Muscle layer of duodenum (tissue), 2 donors: ENCODE measurements at regions not wholly inside any gene's neighbourhood (a gene's known extent, or its start where the extent isn't known, plus 50 kb on each side); places are given as distances from the start of the nearest gene placed in this dataset.

Experiments used
- H3K27ac ChIP-seq: one replicate; pipeline ENCODE4 v1.7.0; 2013; ENCODE audit warnings: mild to moderate bottlenecking, low read length
- H3K27me3 ChIP-seq: one replicate; pipeline ENCODE4 v1.7.0; 2013; ENCODE audit warnings: low read depth, mild to moderate bottlenecking, control low read depth, low read length
- H3K36me3 ChIP-seq, 2 donors: one replicate each; pipeline ENCODE4 v1.7.0; 2013; ENCODE audit warnings: low read length in 2 of 2, control low read depth in 1 of 2, mild to moderate bottlenecking in 1 of 2; ENCODE audit not compliant: insufficient read depth in 2 of 2, control insufficient read depth in 1 of 2
- H3K4me1 ChIP-seq, 2 donors: one replicate each; pipeline ENCODE4 v1.7.0; 2013; ENCODE audit warnings: low read length in 2 of 2, mild to moderate bottlenecking in 2 of 2, control low read depth in 1 of 2, moderate library complexity in 1 of 2; ENCODE audit not compliant: insufficient read depth in 2 of 2, control insufficient read depth in 1 of 2
- H3K4me3 ChIP-seq, 2 donors: one replicate each; pipeline ENCODE4 v1.7.0; 2013; ENCODE audit warnings: low read length in 2 of 2, low read depth in 1 of 2, mild to moderate bottlenecking in 1 of 2
- H3K9me3 ChIP-seq, 2 donors: one replicate each; pipeline ENCODE4 v1.7.0; 2013; ENCODE audit warnings: low read length in 2 of 2, control low read depth in 1 of 2, mild to moderate bottlenecking in 1 of 2; ENCODE audit not compliant: control insufficient read depth in 1 of 2
- donor health status: healthy.

GRCh38 chr7:94054130-94054529 lies 50.0 kb upstream of the BET1 start:
- no peaks in the 10 kb centered on the region for H3K4me1 ChIP-seq
- no peak overlapping the region for H3K27ac ChIP-seq
- no peak overlapping the region for H3K4me3 ChIP-seq
- H3K36me3 ChIP-seq = no peaks in the 10 kb centered on the region
- H3K27me3 ChIP-seq = no peaks in the 10 kb centered on the region
- H3K9me3 ChIP-seq = no peaks in the 10 kb centered on the region

- H3K27ac ChIP-seq = no peak overlapping the region
Observed at GRCh38 chr7:94055963-94056362, 51.8 kb upstream of the BET1 start.

GRCh38 chr7:94056796-94057207 lies 52.6 kb upstream of the BET1 start:
- Histone ChIP-seq H3K9me3 (no peaks in the 10 kb centered on the region), H3K4me3 (no peak overlapping the region), H3K27ac (no peak overlapping the region), H3K36me3 (no peaks in the 10 kb centered on the region), H3K27me3 (no peaks in the 10 kb centered on the region), H3K4me1 (no peaks in the 10 kb centered on the region)

More at GRCh38 chr7:94055963-94056362, 51.8 kb upstream of the BET1 start:
- Histone ChIP-seq H3K9me3 (no peaks in the 10 kb centered on the region), H3K36me3 (no peaks in the 10 kb centered on the region), H3K27me3 (no peaks in the 10 kb centered on the region), H3K4me1 (no peaks in the 10 kb centered on the region), H3K4me3 (no peak overlapping the region)

- Histone ChIP-seq H3K27me3 (no peaks in the 10 kb centered on the region), H3K4me1 (no peaks in the 10 kb centered on the region), H3K36me3 (no peaks in the 10 kb centered on the region), H3K27ac (no peak overlapping the region), H3K9me3 (no peaks in the 10 kb centered on the region), H3K4me3 (no peak overlapping the region)
Observed at GRCh38 chr7:94057955-94058354, 53.8 kb upstream of the BET1 start.

GRCh38 chr7:94059746-94060145 lies 55.6 kb upstream of the BET1 start:
- H3K4me1 ChIP-seq = no peaks in the 10 kb centered on the region
- H3K36me3 ChIP-seq = no peaks in the 10 kb centered on the region
- H3K9me3 ChIP-seq = no peaks in the 10 kb centered on the region
- H3K27ac ChIP-seq = no peak overlapping the region
- H3K27me3 ChIP-seq = no peaks in the 10 kb centered on the region
- H3K4me3 ChIP-seq = no peak overlapping the region

GRCh38 chr7:94060752-94061151 lies 56.6 kb upstream of the BET1 start:
- Histone ChIP-seq H3K27ac (no peak overlapping the region), H3K4me3 (no peak overlapping the region), H3K36me3 (no peaks in the 10 kb centered on the region), H3K27me3 (no peaks in the 10 kb centered on the region), H3K4me1 (no peaks in the 10 kb centered on the region), H3K9me3 (no peaks in the 10 kb centered on the region)

GRCh38 chr7:94061326-94061725 lies 57.2 kb upstream of the BET1 start:
- Histone ChIP-seq H3K9me3 (no peaks in the 10 kb centered on the region), H3K36me3 (no peaks in the 10 kb centered on the region), H3K4me1 (no peaks in the 10 kb centered on the region), H3K27ac (no peak overlapping the region), H3K27me3 (no peaks in the 10 kb centered on the region), H3K4me3 (no peak overlapping the region)

- Histone ChIP-seq H3K9me3 (no peaks in the 10 kb centered on the region), H3K27me3 (no peaks in the 10 kb centered on the region), H3K4me3 (no peak overlapping the region), H3K4me1 (no peaks in the 10 kb centered on the region), H3K27ac (no peak overlapping the region), H3K36me3 (no peaks in the 10 kb centered on the region)
Observed at GRCh38 chr7:94062372-94062771, 58.2 kb upstream of the BET1 start.

GRCh38 chr7:94064541-94065191 lies 60.5 kb upstream of the BET1 start:
- no peak overlapping the region for H3K4me3 ChIP-seq
- no peak overlapping the region for H3K27ac ChIP-seq
- H3K36me3 ChIP-seq = no peaks in the 10 kb centered on the region
- H3K9me3 ChIP-seq = no peaks in the 10 kb centered on the region
- no peaks in the 10 kb centered on the region for H3K27me3 ChIP-seq
- H3K4me1 ChIP-seq = no peaks in the 10 kb centered on the region

- Histone ChIP-seq H3K4me3 (no peak overlapping the region), H3K27me3 (no peaks in the 10 kb centered on the region), H3K9me3 (no peaks in the 10 kb centered on the region), H3K36me3 (no peaks in the 10 kb centered on the region), H3K27ac (no peak overlapping the region), H3K4me1 (no peaks in the 10 kb centered on the region)
Observed at GRCh38 chr7:94067047-94067446, 62.9 kb upstream of the BET1 start.

- H3K4me1 ChIP-seq = no peaks in the 10 kb centered on the region
- no peaks in the 10 kb centered on the region for H3K36me3 ChIP-seq
Observed at GRCh38 chr7:94067506-94067905, 63.4 kb upstream of the BET1 start.

GRCh38 chr7:94069162-94069739 lies 65.1 kb upstream of the BET1 start:
- no peaks in the 10 kb centered on the region for H3K9me3 ChIP-seq
- no peaks in the 10 kb centered on the region for H3K4me1 ChIP-seq
- no peak overlapping the region for H3K27ac ChIP-seq
- no peaks in the 10 kb centered on the region for H3K36me3 ChIP-seq
- H3K4me3 ChIP-seq = no peak overlapping the region
- no peaks in the 10 kb centered on the region for H3K27me3 ChIP-seq

More at GRCh38 chr7:94067506-94067905, 63.4 kb upstream of the BET1 start:
- Histone ChIP-seq H3K27ac (no peak overlapping the region), H3K4me3 (no peak overlapping the region), H3K27me3 (no peaks in the 10 kb centered on the region), H3K9me3 (no peaks in the 10 kb centered on the region)
